Colonic mucosa (tissue), 4 donors: ENCODE measurements at regions not wholly inside any gene's neighbourhood (a gene's known extent, or its start where the extent isn't known, plus 50 kb on each side); places are given as distances from the start of the nearest gene placed in this dataset.
"Not testable (repeated sequence)": the region's sequence is repeated elsewhere in the genome, so short reads cannot be mapped to it uniquely, and the experiment has no call there.

Experiments
- DNase-seq: peaks from one replicate; pipeline ENCODE4 v3.0.0-alpha.2; 2020
- H3K27ac ChIP-seq: fragments of 200-600 bp; one replicate; pipeline ENCODE4 v1.8.0; 2021
- H3K27me3 ChIP-seq: fragments of 200-600 bp; one replicate; pipeline ENCODE4 v1.8.0; 2021
- H3K36me3 ChIP-seq: fragments of 200-600 bp; one replicate; pipeline ENCODE4 v1.8.0; 2021
- H3K4me1 ChIP-seq: fragments of 200-600 bp; one replicate; pipeline ENCODE4 v1.8.0; 2021; ENCODE audit warnings: mild to moderate bottlenecking
- H3K4me3 ChIP-seq: fragments of 200-600 bp; one replicate; pipeline ENCODE4 v1.8.0; 2021
- H3K9ac ChIP-seq, 2 donors: one replicate each; pipeline ENCODE4 v1.7.0; 2013; ENCODE audit warnings: control low read depth in 2 of 2, low read depth in 2 of 2, low read length in 2 of 2
- H3K9me3 ChIP-seq: fragments of 200-600 bp; one replicate; pipeline ENCODE4 v1.8.0; 2021
- intact Hi-C: fragments of 100-400 bp; cut with DNase I; formaldehyde crosslinking; loops from one replicate; pipeline ENCODE4 v1.14.1; 2022
- TF ChIP-seq, protein P1 (sequence below): fragments of 200-600 bp; IDR thresholded peaks from one replicate; pipeline ENCODE4 v1.8.0; 2022; ENCODE audit warnings: antibody characterized with exemption, mild to moderate bottlenecking
- donor health status: healthy.
- donor health status: DM: no; HTN: no; CAD: no.
- donor health status: DM: no; HTN: no; CAD: no.

GRCh38 chr2:129803032-129803431 is 176.4 kb upstream of the RAB6C start:
- H3K36me3 ChIP-seq = no peaks in the 10 kb centered on the region
- H3K9me3 ChIP-seq = no peaks in the 10 kb centered on the region
- H3K27me3 ChIP-seq = no peaks in the 10 kb centered on the region
- H3K4me1 ChIP-seq = no peaks in the 10 kb centered on the region
- no peak overlapping the region for H3K27ac ChIP-seq
- TF ChIP-seq, protein P1, sequence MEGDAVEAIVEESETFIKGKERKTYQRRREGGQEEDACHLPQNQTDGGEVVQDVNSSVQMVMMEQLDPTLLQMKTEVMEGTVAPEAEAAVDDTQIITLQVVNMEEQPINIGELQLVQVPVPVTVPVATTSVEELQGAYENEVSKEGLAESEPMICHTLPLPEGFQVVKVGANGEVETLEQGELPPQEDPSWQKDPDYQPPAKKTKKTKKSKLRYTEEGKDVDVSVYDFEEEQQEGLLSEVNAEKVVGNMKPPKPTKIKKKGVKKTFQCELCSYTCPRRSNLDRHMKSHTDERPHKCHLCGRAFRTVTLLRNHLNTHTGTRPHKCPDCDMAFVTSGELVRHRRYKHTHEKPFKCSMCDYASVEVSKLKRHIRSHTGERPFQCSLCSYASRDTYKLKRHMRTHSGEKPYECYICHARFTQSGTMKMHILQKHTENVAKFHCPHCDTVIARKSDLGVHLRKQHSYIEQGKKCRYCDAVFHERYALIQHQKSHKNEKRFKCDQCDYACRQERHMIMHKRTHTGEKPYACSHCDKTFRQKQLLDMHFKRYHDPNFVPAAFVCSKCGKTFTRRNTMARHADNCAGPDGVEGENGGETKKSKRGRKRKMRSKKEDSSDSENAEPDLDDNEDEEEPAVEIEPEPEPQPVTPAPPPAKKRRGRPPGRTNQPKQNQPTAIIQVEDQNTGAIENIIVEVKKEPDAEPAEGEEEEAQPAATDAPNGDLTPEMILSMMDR = no peak
- H3K9ac ChIP-seq = no peak overlapping the region
- no peak for DNase-seq
- intact Hi-C loops = no loop called here
- no peak overlapping the region for H3K4me3 ChIP-seq

DNA sequence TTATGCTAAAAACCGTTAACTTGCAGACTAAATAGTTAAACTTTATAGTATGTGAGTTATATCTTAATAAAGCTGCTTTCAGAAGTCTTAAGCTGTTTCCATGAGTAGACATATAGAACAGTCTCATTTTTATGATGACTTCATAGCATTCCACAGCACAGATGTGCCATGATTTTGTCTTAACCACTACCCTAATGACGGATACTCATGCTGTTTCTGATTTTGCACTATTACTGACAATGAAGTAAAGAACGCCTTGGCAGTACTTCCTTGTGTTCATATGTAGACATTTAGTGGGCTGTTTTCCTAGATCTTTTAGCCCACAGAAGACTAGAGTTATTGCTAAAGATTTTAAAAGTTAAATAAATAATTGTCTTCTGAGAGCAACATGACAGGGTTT is 175.6 kb upstream of the RAB6C start:
- DNase-seq = no peak
- intact Hi-C loops = no loop called here
- Histone ChIP-seq H3K4me1 (no peaks in the 10 kb centered on the region), H3K27ac (no peak overlapping the region), H3K9ac (no peak overlapping the region), H3K9me3 (no peaks in the 10 kb centered on the region), H3K4me3 (no peak overlapping the region), H3K27me3 (no peaks in the 10 kb centered on the region), H3K36me3 (no peaks in the 10 kb centered on the region)
- TF ChIP-seq, protein P1 = no peak

DNA sequence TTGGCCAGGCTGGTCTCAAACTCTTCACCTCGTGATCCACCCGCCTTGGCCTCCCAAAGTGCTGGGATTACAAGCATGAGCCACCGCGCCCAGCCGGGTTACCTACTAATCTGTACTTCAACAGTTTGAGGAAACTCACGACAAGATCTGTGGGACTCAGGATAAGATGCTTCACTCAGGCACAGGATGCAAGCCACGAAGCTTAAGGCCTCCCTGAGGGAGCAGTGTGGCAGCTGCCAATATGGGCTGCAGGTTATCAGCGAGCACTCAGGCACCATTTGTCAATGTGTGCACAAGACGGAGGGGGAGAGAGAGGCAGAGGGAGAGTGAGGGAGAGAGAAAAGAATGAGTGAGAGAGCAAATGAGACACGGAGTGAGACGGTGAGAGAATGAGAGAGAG is 173.6 kb upstream of the RAB6C start:
- no peaks in the 10 kb centered on the region for H3K9me3 ChIP-seq
- intact Hi-C loops = no loop called here
- no peak for DNase-seq
- H3K4me1 ChIP-seq = no peaks in the 10 kb centered on the region
- H3K27ac ChIP-seq = no peak overlapping the region
- no peak overlapping the region for H3K9ac ChIP-seq
- H3K27me3 ChIP-seq = no peaks in the 10 kb centered on the region
- TF ChIP-seq, protein P1 = no peak
- no peaks in the 10 kb centered on the region for H3K36me3 ChIP-seq
- H3K4me3 ChIP-seq = no peak overlapping the region

GRCh38 chr2:129806317-129806716 is 173.1 kb upstream of the RAB6C start:
- Histone ChIP-seq H3K27me3 (no peaks in the 10 kb centered on the region), H3K4me3 (no peak overlapping the region), H3K36me3 (no peaks in the 10 kb centered on the region), H3K9me3 (no peaks in the 10 kb centered on the region), H3K4me1 (no peaks in the 10 kb centered on the region), H3K9ac (no peak overlapping the region), H3K27ac (no peak overlapping the region)
- no peak for DNase-seq
- TF ChIP-seq, protein P1 = no peak
- intact Hi-C loops = no loop called here

- intact Hi-C loops = no loop called here
- no peaks in the 10 kb centered on the region for H3K36me3 ChIP-seq
- no peaks in the 10 kb centered on the region for H3K27me3 ChIP-seq
- TF ChIP-seq, protein P1 = no peak
- no peaks in the 10 kb centered on the region for H3K4me1 ChIP-seq
- H3K27ac ChIP-seq = no peak overlapping the region
- DNase-seq = no peak
- H3K4me3 ChIP-seq = no peak overlapping the region
- H3K9me3 ChIP-seq = no peaks in the 10 kb centered on the region
- no peak overlapping the region for H3K9ac ChIP-seq
These were observed 172.5 kb upstream of the RAB6C start for GRCh38 chr2:129806990-129807389.

GRCh38 chr2:129807642-129808338 is 171.7 kb upstream of the RAB6C start:
- H3K9me3 ChIP-seq, H3K4me1 ChIP-seq, DNase-seq, intact Hi-C loops, H3K4me3 ChIP-seq, H3K36me3 ChIP-seq, H3K27ac ChIP-seq, H3K9ac ChIP-seq, H3K27me3 ChIP-seq: not testable (repeated sequence)
